ENCODE measurements at regions not wholly inside any gene's neighbourhood (a gene's known extent, or its start where the extent isn't known, plus 50 kb on each side); places are given as distances from the start of the nearest gene placed in this dataset.

GRCh38 chr7:136063326-136063666 lies 86.1 kb upstream of the MTPN start:
- ChIA-PET POLR2A (no interaction called here), CTCF (no interaction called here)
- TF ChIP-seq SIN3A (IDR thresholded peaks at IDR 0.05; ENCODE audit: borderline replicate concordance, insufficient read depth, low read depth, low read length) (no peak), REST (IDR thresholded peaks at IDR 0.05; ENCODE audit: insufficient read depth in 1 of 2, low read depth in 2 of 2, low read length in 1 of 2) (no peak), TCF7L2 (IDR thresholded peaks at IDR 0.05; ENCODE audit: low read depth, low read length) (no peak), CTCF (IDR thresholded peaks at IDR 0.05) (no peak), POLR2AphosphoS5 (IDR thresholded peaks at IDR 0.05; ENCODE audit: low read depth, low read length) (no peak)
- no peaks in the 10 kb centered on the region for H3K27me3 ChIP-seq (ENCODE audit: control insufficient read depth, insufficient read depth, low read length)
- no peaks in the 10 kb centered on the region for H3K4me1 ChIP-seq (ENCODE audit: control insufficient read depth, insufficient read depth, low read length)
- no peaks in the 10 kb centered on the region for H3K36me3 ChIP-seq (ENCODE audit: control insufficient read depth, insufficient read depth, low read length)
- intact Hi-C loops (cut with micrococcal nuclease; ENCODE audit: unreplicated experiment), result no loop called here
- no peaks in the 10 kb centered on the region for H3K9me3 ChIP-seq (ENCODE audit: control insufficient read depth, insufficient read depth, low read depth, low read length)
- ATAC-seq (no peak), DNase-seq (ENCODE audit: low read depth, low spot score) (no peak)
- no TSS peak for BruUV-seq (replicated peaks)
- no peak overlapping the region for H3K27ac ChIP-seq (ENCODE audit: low read length)
- H3K4me3 ChIP-seq (ENCODE audit: low read depth in 2 of 2, low read length in 2 of 2), result no peak overlapping the region
- in situ Hi-C loops (cut with HindIII; ENCODE audit: low pct_unique_long_range_greater_than_20kb, low sequenced_read_pairs), result no loop called here

GRCh38 chr7:136062625-136063325 lies 85.6 kb upstream of the MTPN start:
- BruUV-seq (replicated peaks), result no TSS peak
- ChIA-PET CTCF (no interaction called here), POLR2A (no interaction called here)
- no peak for ATAC-seq
- in situ Hi-C loops (cut with HindIII; ENCODE audit: low pct_unique_long_range_greater_than_20kb, low sequenced_read_pairs) (no loop called here), intact Hi-C loops (cut with micrococcal nuclease; ENCODE audit: unreplicated experiment) (no loop called here)
- H3K4me3 ChIP-seq (ENCODE audit: low read depth in 2 of 2, low read length in 2 of 2), result no peak overlapping the region
- H3K27me3 ChIP-seq (ENCODE audit: control insufficient read depth, insufficient read depth, low read length), result no peaks in the 10 kb centered on the region
- no peaks in the 10 kb centered on the region for H3K9me3 ChIP-seq (ENCODE audit: control insufficient read depth, insufficient read depth, low read depth, low read length)
- no peak for TF ChIP-seq SIN3A (IDR thresholded peaks at IDR 0.05; ENCODE audit: borderline replicate concordance, insufficient read depth, low read depth, low read length)
- no peaks in the 10 kb centered on the region for H3K36me3 ChIP-seq (ENCODE audit: control insufficient read depth, insufficient read depth, low read length)
- no peak for DNase-seq (ENCODE audit: low read depth, low spot score)
- no peaks in the 10 kb centered on the region for H3K4me1 ChIP-seq (ENCODE audit: control insufficient read depth, insufficient read depth, low read length)
- no peak overlapping the region for H3K27ac ChIP-seq (ENCODE audit: low read length)

GRCh38 chr7:136061433-136061832 lies 84.3 kb upstream of the MTPN start:
- Histone ChIP-seq H3K27me3 (ENCODE audit: control insufficient read depth, insufficient read depth, low read length) (no peaks in the 10 kb centered on the region), H3K4me3 (ENCODE audit: low read depth in 2 of 2, low read length in 2 of 2) (no peak overlapping the region), H3K36me3 (ENCODE audit: control insufficient read depth, insufficient read depth, low read length) (no peaks in the 10 kb centered on the region), H3K27ac (ENCODE audit: low read length) (no peak overlapping the region), H3K9me3 (ENCODE audit: control insufficient read depth, insufficient read depth, low read depth, low read length) (no peaks in the 10 kb centered on the region), H3K4me1 (ENCODE audit: control insufficient read depth, insufficient read depth, low read length) (no peaks in the 10 kb centered on the region)
- intact Hi-C loops (cut with micrococcal nuclease; ENCODE audit: unreplicated experiment), result no loop called here
- ATAC-seq (no peak), DNase-seq (ENCODE audit: low read depth, low spot score) (no peak)
- ChIA-PET POLR2A (no interaction called here), CTCF (no interaction called here)
- in situ Hi-C loops (cut with HindIII; ENCODE audit: low pct_unique_long_range_greater_than_20kb, low sequenced_read_pairs), result no loop called here
- no TSS peak for BruUV-seq (replicated peaks)
- TF ChIP-seq SIN3A (IDR thresholded peaks at IDR 0.05; ENCODE audit: borderline replicate concordance, insufficient read depth, low read depth, low read length) (no peak), REST (IDR thresholded peaks at IDR 0.05; ENCODE audit: insufficient read depth in 1 of 2, low read depth in 2 of 2, low read length in 1 of 2) (no peak), POLR2AphosphoS5 (IDR thresholded peaks at IDR 0.05; ENCODE audit: low read depth, low read length) (no peak)

All from Panc1 (cell line).